GM06990 (cell line): ENCODE measurements at regions not wholly inside any gene's neighbourhood (a gene's known extent, or its start where the extent isn't known, plus 50 kb on each side); places are given as distances from the start of the nearest gene placed in this dataset.

ENCODE experiments used
- DNase-seq: peaks from one replicate; pipeline ENCODE4 v3.0.0-alpha.2; 2011; ENCODE audit not compliant: insufficient read length; ENCODE audit errors: extremely low read depth
- H3K27me3 ChIP-seq: replicated peaks from 2 replicates; pipeline ENCODE4 v1.6.0; 2011; ENCODE audit warnings: low read length; ENCODE audit not compliant: control insufficient read depth, insufficient read depth
- H3K36me3 ChIP-seq: 2 replicates; pipeline ENCODE4 v1.5.1; 2011; ENCODE audit warnings: low read length; ENCODE audit not compliant: control insufficient read depth, insufficient read depth
- H3K4me3 ChIP-seq: replicated peaks from 2 replicates; pipeline ENCODE4 v1.5.1; 2011; ENCODE audit warnings: low read depth, mild to moderate bottlenecking, control low read depth, low read length
- TF ChIP-seq, protein P1 (sequence below): IDR thresholded peaks from 2 replicates; pipeline ENCODE4 v1.5.1; 2011; ENCODE audit warnings: low read length, control low read depth, mild to moderate bottlenecking, inconsistent platforms; ENCODE audit not compliant: insufficient read depth, poor library complexity, severe bottlenecking

DNA sequence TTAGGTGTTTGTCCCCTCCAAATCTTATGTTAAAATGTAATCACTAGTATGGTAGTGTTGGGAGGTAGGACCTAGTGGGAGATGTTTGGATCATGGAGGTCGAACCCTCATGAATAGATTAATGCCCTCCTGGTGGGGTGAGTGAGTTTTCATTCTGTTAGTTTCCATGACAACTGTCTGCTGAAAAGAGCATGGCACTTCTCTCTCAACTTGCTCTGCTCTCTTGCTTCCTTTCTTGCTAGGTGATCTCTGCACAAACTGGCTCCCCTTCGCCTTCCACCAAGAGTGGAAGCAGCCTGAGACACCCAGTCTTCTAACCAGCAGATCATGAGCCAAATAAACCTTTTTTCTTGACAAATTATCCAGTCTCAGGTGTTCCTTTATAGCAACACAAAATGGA lies 853.9 kb downstream of the SORCS1 start:
- no peaks in the 10 kb centered on the region for H3K27me3 ChIP-seq
- TF ChIP-seq, protein P1, sequence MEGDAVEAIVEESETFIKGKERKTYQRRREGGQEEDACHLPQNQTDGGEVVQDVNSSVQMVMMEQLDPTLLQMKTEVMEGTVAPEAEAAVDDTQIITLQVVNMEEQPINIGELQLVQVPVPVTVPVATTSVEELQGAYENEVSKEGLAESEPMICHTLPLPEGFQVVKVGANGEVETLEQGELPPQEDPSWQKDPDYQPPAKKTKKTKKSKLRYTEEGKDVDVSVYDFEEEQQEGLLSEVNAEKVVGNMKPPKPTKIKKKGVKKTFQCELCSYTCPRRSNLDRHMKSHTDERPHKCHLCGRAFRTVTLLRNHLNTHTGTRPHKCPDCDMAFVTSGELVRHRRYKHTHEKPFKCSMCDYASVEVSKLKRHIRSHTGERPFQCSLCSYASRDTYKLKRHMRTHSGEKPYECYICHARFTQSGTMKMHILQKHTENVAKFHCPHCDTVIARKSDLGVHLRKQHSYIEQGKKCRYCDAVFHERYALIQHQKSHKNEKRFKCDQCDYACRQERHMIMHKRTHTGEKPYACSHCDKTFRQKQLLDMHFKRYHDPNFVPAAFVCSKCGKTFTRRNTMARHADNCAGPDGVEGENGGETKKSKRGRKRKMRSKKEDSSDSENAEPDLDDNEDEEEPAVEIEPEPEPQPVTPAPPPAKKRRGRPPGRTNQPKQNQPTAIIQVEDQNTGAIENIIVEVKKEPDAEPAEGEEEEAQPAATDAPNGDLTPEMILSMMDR: no peak
- H3K36me3 ChIP-seq: no peaks in the 10 kb centered on the region
- no peak overlapping the region for H3K4me3 ChIP-seq
- no peak for DNase-seq

DNA sequence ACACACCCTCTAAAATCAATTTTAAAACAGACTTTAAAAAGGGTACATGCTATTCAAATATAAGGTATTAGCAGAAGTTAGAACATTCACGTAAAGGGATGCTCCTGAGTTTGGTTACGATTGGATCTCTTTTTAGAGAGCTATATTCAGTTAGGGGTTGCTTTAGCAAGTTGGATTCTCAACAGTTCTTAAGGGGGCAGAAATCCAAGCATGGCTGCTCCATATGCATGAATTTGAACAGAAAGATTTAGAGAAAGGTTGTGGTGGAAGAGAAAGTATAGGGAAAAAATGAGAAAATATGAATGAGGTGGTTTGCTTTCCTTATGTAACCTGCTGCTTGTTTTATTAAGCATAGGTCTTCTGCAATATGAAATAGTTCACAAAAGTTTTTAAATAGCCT lies 855.1 kb downstream of the SORCS1 start:
- no peak overlapping the region for H3K4me3 ChIP-seq
- TF ChIP-seq, protein P1: no peak
- DNase-seq: no peak
- no peaks in the 10 kb centered on the region for H3K27me3 ChIP-seq
- H3K36me3 ChIP-seq: no peaks in the 10 kb centered on the region

DNA sequence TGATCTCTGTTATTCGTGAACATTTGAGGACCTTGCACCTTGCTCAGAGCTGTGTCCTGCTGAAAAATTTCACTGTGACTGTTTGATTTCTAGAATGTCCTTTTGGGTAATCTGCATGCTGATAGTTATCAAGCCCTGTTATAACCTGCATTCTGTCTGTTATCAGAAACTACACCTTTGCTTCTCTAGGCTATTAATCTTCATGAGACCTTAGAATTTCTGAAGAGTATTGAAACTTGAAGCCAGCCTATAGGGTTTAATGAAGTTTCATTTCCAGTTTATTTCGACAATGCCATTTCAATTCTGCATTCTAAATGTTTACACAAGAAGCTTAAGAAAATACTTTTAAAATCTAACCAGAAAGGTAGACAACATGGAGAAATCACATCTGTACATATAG lies 856.2 kb downstream of the SORCS1 start:
- Histone ChIP-seq H3K27me3 (no peaks in the 10 kb centered on the region), H3K36me3 (no peaks in the 10 kb centered on the region), H3K4me3 (no peak overlapping the region)
- TF ChIP-seq, protein P1: no peak
- DNase-seq: no peak

DNA sequence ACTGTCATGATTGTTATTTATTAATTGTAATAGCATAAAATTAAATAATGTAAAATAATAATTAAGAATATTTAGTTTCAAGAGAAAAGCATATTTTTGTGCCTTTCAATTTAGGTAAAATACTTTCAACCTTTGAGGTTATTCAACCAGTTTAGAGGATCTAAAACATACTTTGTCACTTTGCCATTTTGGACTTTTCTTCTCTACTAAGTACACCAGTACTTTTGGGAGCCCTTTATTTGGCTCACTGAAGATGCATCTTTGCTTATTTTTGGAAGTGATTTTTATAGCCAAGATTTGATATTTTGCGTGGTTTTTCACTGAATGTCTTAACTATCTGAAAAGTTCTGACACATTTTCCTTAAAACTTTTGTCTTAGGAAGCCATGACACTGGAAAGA lies 860.5 kb downstream of the SORCS1 start:
- H3K36me3 ChIP-seq: no peaks in the 10 kb centered on the region
- no peak overlapping the region for H3K4me3 ChIP-seq
- no peak for DNase-seq
- no peaks in the 10 kb centered on the region for H3K27me3 ChIP-seq
- TF ChIP-seq, protein P1: no peak

DNA sequence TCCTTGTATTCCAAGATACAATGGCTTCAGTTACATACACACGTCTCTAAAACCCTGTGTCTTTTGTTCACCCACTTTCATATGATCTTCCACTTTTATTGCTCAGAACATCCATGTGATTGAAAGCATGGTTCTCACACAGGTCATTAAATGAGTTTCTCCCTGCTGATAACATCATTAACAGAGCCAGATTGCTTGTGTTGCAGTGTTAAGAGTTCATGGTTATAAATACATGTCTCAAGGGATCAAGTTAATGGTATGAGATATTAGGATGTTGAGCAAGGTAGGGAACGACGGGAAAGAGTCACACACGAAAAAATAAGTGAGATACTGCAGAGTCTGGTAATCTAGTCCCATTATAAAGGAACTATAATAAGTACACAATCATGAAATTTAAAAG lies 861.5 kb downstream of the SORCS1 start:
- TF ChIP-seq, protein P1: no peak
- H3K27me3 ChIP-seq: no peaks in the 10 kb centered on the region

DNA sequence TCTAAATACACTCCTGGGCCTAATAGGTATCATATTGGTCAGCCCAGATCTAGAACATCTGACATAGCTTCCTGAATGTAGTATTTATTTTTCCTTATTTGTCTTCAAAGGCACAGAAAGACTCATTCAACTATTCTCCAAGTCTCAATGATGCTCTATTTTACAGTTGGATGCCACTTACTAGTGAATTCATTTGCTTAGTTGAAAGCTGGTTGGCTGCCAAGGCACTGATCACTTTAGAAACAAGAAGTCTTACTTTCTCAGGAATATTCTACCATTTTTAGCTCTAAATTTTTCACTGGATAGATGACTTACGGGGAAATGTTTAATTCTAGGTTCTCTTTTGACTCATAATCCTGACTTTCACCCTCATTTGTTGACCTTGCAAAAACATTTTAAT lies 863.4 kb downstream of the SORCS1 start:
- no peak overlapping the region for H3K4me3 ChIP-seq
- no peaks in the 10 kb centered on the region for H3K27me3 ChIP-seq
- no peak for DNase-seq
- no peaks in the 10 kb centered on the region for H3K36me3 ChIP-seq
- TF ChIP-seq, protein P1: no peak

More for the DNA sequence above, 861.5 kb downstream of the SORCS1 start:
- DNase-seq: no peak
- Histone ChIP-seq H3K36me3 (no peaks in the 10 kb centered on the region), H3K4me3 (no peak overlapping the region)
